ENCODE measurements at regions not wholly inside any gene's neighbourhood (a gene's known extent, or its start where the extent isn't known, plus 50 kb on each side); places are given as distances from the start of the nearest gene placed in this dataset.

GRCh38 chr2:34402376-34402775, 803.3 kb upstream of the FAM98A start:
- FAIRE-seq (no peak), DNase-seq (no peak)
- no peaks in the 10 kb centered on the region for H3K4me1 ChIP-seq (ENCODE audit: control insufficient read depth in 2 of 3, insufficient read depth in 2 of 3, low read depth in 1 of 3, low read length in 3 of 3)
- intact Hi-C loops (cut with DNase I), result no loop called here
- no peak for TF ChIP-seq CTCF (IDR thresholded peaks at IDR 0.05; ENCODE audit: borderline replicate concordance, extremely low read depth, insufficient read depth)
- H3K27me3 ChIP-seq (ENCODE audit: control insufficient read depth, insufficient read depth, low read length), result no peaks in the 10 kb centered on the region
- no peaks in the 10 kb centered on the region for H3K9me3 ChIP-seq (ENCODE audit: control insufficient read depth in 2 of 3, insufficient read depth in 1 of 3, low read length in 3 of 3)
- H3K27ac ChIP-seq (ENCODE audit: low read depth in 2 of 2, low read length in 2 of 2), result no peak overlapping the region
- H3K36me3 ChIP-seq (ENCODE audit: control insufficient read depth in 2 of 3, insufficient read depth in 3 of 3, low read length in 3 of 3), result no peaks in the 10 kb centered on the region
- H3K4me3 ChIP-seq (ENCODE audit: low read length in 3 of 3), result no peak overlapping the region
- no peak overlapping the region for H3K9ac ChIP-seq (ENCODE audit: low read length in 3 of 3)

- FAIRE-seq, result no peak
- no peak for TF ChIP-seq CTCF (IDR thresholded peaks at IDR 0.05; ENCODE audit: borderline replicate concordance, extremely low read depth, insufficient read depth)
- Histone ChIP-seq H3K36me3 (ENCODE audit: control insufficient read depth in 2 of 3, insufficient read depth in 3 of 3, low read length in 3 of 3) (no peaks in the 10 kb centered on the region), H3K9me3 (ENCODE audit: control insufficient read depth in 2 of 3, insufficient read depth in 1 of 3, low read length in 3 of 3) (no peaks in the 10 kb centered on the region), H3K27me3 (ENCODE audit: control insufficient read depth, insufficient read depth, low read length) (no peaks in the 10 kb centered on the region), H3K9ac (ENCODE audit: low read length in 3 of 3) (no peak overlapping the region), H3K27ac (ENCODE audit: low read depth in 2 of 2, low read length in 2 of 2) (no peak overlapping the region), H3K4me1 (ENCODE audit: control insufficient read depth in 2 of 3, insufficient read depth in 2 of 3, low read depth in 1 of 3, low read length in 3 of 3) (no peaks in the 10 kb centered on the region), H3K4me3 (ENCODE audit: low read length in 3 of 3) (no peak overlapping the region)
- DNase-seq, result no peak
- intact Hi-C loops (cut with DNase I), result no loop called here
Observed at GRCh38 chr2:34401186-34401585, 802.1 kb upstream of the FAM98A start.

GRCh38 chr2:34388446-34388845, 789.3 kb upstream of the FAM98A start:
- intact Hi-C loops (cut with DNase I), result no loop called here
- H3K27ac ChIP-seq (ENCODE audit: low read depth in 2 of 2, low read length in 2 of 2), result no peak overlapping the region
- no peak for TF ChIP-seq CTCF (IDR thresholded peaks at IDR 0.05; ENCODE audit: borderline replicate concordance, extremely low read depth, insufficient read depth)
- H3K4me1 ChIP-seq (ENCODE audit: control insufficient read depth in 2 of 3, insufficient read depth in 2 of 3, low read depth in 1 of 3, low read length in 3 of 3), result no peaks in the 10 kb centered on the region
- FAIRE-seq, result no peak
- no peaks in the 10 kb centered on the region for H3K36me3 ChIP-seq (ENCODE audit: control insufficient read depth in 2 of 3, insufficient read depth in 3 of 3, low read length in 3 of 3)
- no peaks in the 10 kb centered on the region for H3K27me3 ChIP-seq (ENCODE audit: control insufficient read depth, insufficient read depth, low read length)
- H3K9me3 ChIP-seq (ENCODE audit: control insufficient read depth in 2 of 3, insufficient read depth in 1 of 3, low read length in 3 of 3), result no peaks in the 10 kb centered on the region
- DNase-seq, result no peak
- no peak overlapping the region for H3K9ac ChIP-seq (ENCODE audit: low read length in 3 of 3)
- no peak overlapping the region for H3K4me3 ChIP-seq (ENCODE audit: low read length in 3 of 3)

- Histone ChIP-seq H3K36me3 (ENCODE audit: control insufficient read depth in 2 of 3, insufficient read depth in 3 of 3, low read length in 3 of 3) (no peaks in the 10 kb centered on the region), H3K9me3 (ENCODE audit: control insufficient read depth in 2 of 3, insufficient read depth in 1 of 3, low read length in 3 of 3) (no peaks in the 10 kb centered on the region), H3K4me1 (ENCODE audit: control insufficient read depth in 2 of 3, insufficient read depth in 2 of 3, low read depth in 1 of 3, low read length in 3 of 3) (no peaks in the 10 kb centered on the region), H3K4me3 (ENCODE audit: low read length in 3 of 3) (no peak overlapping the region), H3K27me3 (ENCODE audit: control insufficient read depth, insufficient read depth, low read length) (no peaks in the 10 kb centered on the region), H3K9ac (ENCODE audit: low read length in 3 of 3) (no peak overlapping the region), H3K27ac (ENCODE audit: low read depth in 2 of 2, low read length in 2 of 2) (no peak overlapping the region)
- FAIRE-seq (no peak), DNase-seq (no peak)
- intact Hi-C loops (cut with DNase I), result no loop called here
- no peak for TF ChIP-seq CTCF (IDR thresholded peaks at IDR 0.05; ENCODE audit: borderline replicate concordance, extremely low read depth, insufficient read depth)
Observed at GRCh38 chr2:34387536-34387935, 788.4 kb upstream of the FAM98A start.

All from kidney (tissue), 13 donors.